ENCODE measurements at regions not wholly inside any gene's neighbourhood (a gene's known extent, or its start where the extent isn't known, plus 50 kb on each side); places are given as distances from the start of the nearest gene placed in this dataset.
"Not testable (repeated sequence)": the region's sequence is repeated elsewhere in the genome, so short reads cannot be mapped to it uniquely, and the experiment has no call there.

GRCh38 chr11:33953289-33953688 lies 61.4 kb upstream of the LMO2 start:
- DNase-seq (ENCODE audit: low read depth), result no peak
- in situ Hi-C loops (cut with HindIII; ENCODE audit: low sequenced_read_pairs), result no loop called here
- TF ChIP-seq, protein P1, sequence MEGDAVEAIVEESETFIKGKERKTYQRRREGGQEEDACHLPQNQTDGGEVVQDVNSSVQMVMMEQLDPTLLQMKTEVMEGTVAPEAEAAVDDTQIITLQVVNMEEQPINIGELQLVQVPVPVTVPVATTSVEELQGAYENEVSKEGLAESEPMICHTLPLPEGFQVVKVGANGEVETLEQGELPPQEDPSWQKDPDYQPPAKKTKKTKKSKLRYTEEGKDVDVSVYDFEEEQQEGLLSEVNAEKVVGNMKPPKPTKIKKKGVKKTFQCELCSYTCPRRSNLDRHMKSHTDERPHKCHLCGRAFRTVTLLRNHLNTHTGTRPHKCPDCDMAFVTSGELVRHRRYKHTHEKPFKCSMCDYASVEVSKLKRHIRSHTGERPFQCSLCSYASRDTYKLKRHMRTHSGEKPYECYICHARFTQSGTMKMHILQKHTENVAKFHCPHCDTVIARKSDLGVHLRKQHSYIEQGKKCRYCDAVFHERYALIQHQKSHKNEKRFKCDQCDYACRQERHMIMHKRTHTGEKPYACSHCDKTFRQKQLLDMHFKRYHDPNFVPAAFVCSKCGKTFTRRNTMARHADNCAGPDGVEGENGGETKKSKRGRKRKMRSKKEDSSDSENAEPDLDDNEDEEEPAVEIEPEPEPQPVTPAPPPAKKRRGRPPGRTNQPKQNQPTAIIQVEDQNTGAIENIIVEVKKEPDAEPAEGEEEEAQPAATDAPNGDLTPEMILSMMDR (IDR thresholded peaks at IDR 0.05; ENCODE audit: low read depth, low read length, missing control alignments), result no peak
- no peak overlapping the region for H3K4me3 ChIP-seq (ENCODE audit: low read depth, low read length)

- TF ChIP-seq, protein P1 (IDR thresholded peaks at IDR 0.05; ENCODE audit: low read depth, low read length, missing control alignments), result no peak
- in situ Hi-C loops (cut with HindIII; ENCODE audit: low sequenced_read_pairs), result no loop called here
- no peak overlapping the region for H3K4me3 ChIP-seq (ENCODE audit: low read depth, low read length)
- DNase-seq (ENCODE audit: low read depth), result no peak
Observed at GRCh38 chr11:33952805-33953204, 60.9 kb upstream of the LMO2 start.

GRCh38 chr11:33949252-33949913 lies 57.5 kb upstream of the LMO2 start:
- no peak overlapping the region for H3K4me3 ChIP-seq (ENCODE audit: low read depth, low read length)
- TF ChIP-seq, protein P1 (IDR thresholded peaks at IDR 0.05; ENCODE audit: low read depth, low read length, missing control alignments), result no peak
- in situ Hi-C loops (cut with HindIII; ENCODE audit: low sequenced_read_pairs), result no loop called here
- no peak for DNase-seq (ENCODE audit: low read depth)

DNA sequence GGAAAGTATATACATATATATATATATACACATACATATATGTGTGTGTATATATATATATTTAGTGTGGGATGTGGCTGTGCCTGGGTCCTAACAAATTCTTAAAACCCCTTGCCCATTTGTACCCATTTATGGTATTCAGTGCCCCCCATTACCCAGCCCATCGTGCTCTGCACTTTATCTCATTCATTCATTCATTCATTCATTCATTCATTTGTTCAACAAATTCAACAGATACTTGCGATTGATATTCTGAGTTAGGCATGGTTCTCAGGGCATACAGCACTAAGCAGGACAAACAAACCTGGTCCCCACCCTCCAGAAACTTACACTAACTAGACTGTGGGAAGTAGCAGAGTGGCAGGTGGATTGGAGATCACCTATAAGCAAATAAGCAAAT lies 56.6 kb upstream of the LMO2 start:
- in situ Hi-C loops (cut with HindIII; ENCODE audit: low sequenced_read_pairs), result no loop called here
- TF ChIP-seq, protein P1 (IDR thresholded peaks at IDR 0.05; ENCODE audit: low read depth, low read length, missing control alignments), result no peak
- no peak overlapping the region for H3K4me3 ChIP-seq (ENCODE audit: low read depth, low read length)
- DNase-seq (ENCODE audit: low read depth), result no peak

- in situ Hi-C loops (cut with HindIII; ENCODE audit: low sequenced_read_pairs); DNase-seq (ENCODE audit: low read depth); H3K4me3 ChIP-seq (ENCODE audit: low read depth, low read length): not testable (repeated sequence)
Observed at GRCh38 chr11:33947918-33948317, 56.0 kb upstream of the LMO2 start.

- TF ChIP-seq, protein P1 (IDR thresholded peaks at IDR 0.05; ENCODE audit: low read depth, low read length, missing control alignments), result no peak
- in situ Hi-C loops (cut with HindIII; ENCODE audit: low sequenced_read_pairs), result no loop called here
- H3K4me3 ChIP-seq (ENCODE audit: low read depth, low read length), result no peak overlapping the region
- DNase-seq (ENCODE audit: low read depth), result no peak
Observed at GRCh38 chr11:33946930-33947329, 55.1 kb upstream of the LMO2 start.

GRCh38 chr11:33945481-33946268 lies 53.8 kb upstream of the LMO2 start:
- TF ChIP-seq, protein P1 (IDR thresholded peaks at IDR 0.05; ENCODE audit: low read depth, low read length, missing control alignments), result no peak
- no peak overlapping the region for H3K4me3 ChIP-seq (ENCODE audit: low read depth, low read length)
- no peak for DNase-seq (ENCODE audit: low read depth)
- in situ Hi-C loops (cut with HindIII; ENCODE audit: low sequenced_read_pairs), result no loop called here
